ENCODE measurements at regions not wholly inside any gene's neighbourhood (a gene's known extent, or its start where the extent isn't known, plus 50 kb on each side); places are given as distances from the start of the nearest gene placed in this dataset.

GRCh38 chr10:78969719-78970118, 99.0 kb upstream of the ZMIZ1 start:
- no peak for TF ChIP-seq CTCF (IDR thresholded peaks at IDR 0.05)
- TF ChIP-seq POLR2AphosphoS5 (IDR thresholded peaks at IDR 0.05) = no peak

Data from suprapubic skin (tissue), 3 donors.